Hepatocyte (in vitro differentiated cells): ENCODE measurements at regions not wholly inside any gene's neighbourhood (a gene's known extent, or its start where the extent isn't known, plus 50 kb on each side); places are given as distances from the start of the nearest gene placed in this dataset.

ENCODE experiments used
- CTCF ChIP-seq: fragments of 200-600 bp; sonication (generic); IDR thresholded peaks from 2 replicates; pipeline ENCODE4 v1.5.1; 2016; ENCODE audit warnings: antibody characterized with exemption, mild to moderate bottlenecking; ENCODE audit not compliant: poor library complexity
- EZH2 ChIP-seq: fragments of 200-600 bp; sonication (generic); IDR thresholded peaks from 2 replicates; pipeline ENCODE4 v1.6.1; 2016; ENCODE audit warnings: antibody characterized with exemption, mild to moderate bottlenecking, borderline replicate concordance
- EZH2phosphoT487 ChIP-seq: fragments of 200-600 bp; sonication (generic); IDR thresholded peaks from one replicate; pipeline ENCODE4 v1.6.1; 2018; ENCODE audit warnings: antibody characterized with exemption, mild to moderate bottlenecking, low read depth, moderate library complexity; ENCODE audit not compliant: unreplicated experiment, severe bottlenecking

- TF ChIP-seq CTCF (no peak), EZH2 (no peak), EZH2phosphoT487 (no peak)
Measured at GRCh38 chr7:13757841-13758240, 231.6 kb downstream of the ETV1 start.
